Activated naive CD4-positive, alpha-beta T cell treated with anti-CD3 and anti-CD28 coated beads for 36 hours (primary cell): ENCODE measurements at regions not wholly inside any gene's neighbourhood (a gene's known extent, or its start where the extent isn't known, plus 50 kb on each side); places are given as distances from the start of the nearest gene placed in this dataset.

ENCODE experiments used
- CTCF ChIA-PET: fragments of 350-600 bp; sonication (Branson Sonifier 250); formaldehyde crosslinking; loops from one replicate; lab custom pipeline; 2021; ENCODE audit warnings: antibody characterized with exemption; lab: Charles Lee
- DNase-seq: peaks from one replicate; pipeline ENCODE4 v3.0.0-alpha.2; 2020
- H3K27ac Mint-ChIP-seq: one replicate; pipeline ENCODE4 v1.8.0; 2021; ENCODE audit warnings: mild to moderate bottlenecking, mixed read lengths
- H3K27me3 Mint-ChIP-seq: one replicate; pipeline ENCODE4 v1.8.0; 2021; ENCODE audit warnings: low read depth, mixed read lengths
- H3K36me3 Mint-ChIP-seq: one replicate; pipeline ENCODE4 v1.8.0; 2021; ENCODE audit warnings: low read depth, mixed read lengths
- H3K4me1 Mint-ChIP-seq: one replicate; pipeline ENCODE4 v1.8.0; 2021; ENCODE audit warnings: low read depth, mixed read lengths
- H3K4me3 Mint-ChIP-seq: one replicate; pipeline ENCODE4 v1.8.0; 2021; ENCODE audit warnings: mild to moderate bottlenecking, moderate library complexity, mixed read lengths
- H3K9me3 Mint-ChIP-seq: one replicate; pipeline ENCODE4 v1.8.0; 2021; ENCODE audit warnings: mixed read lengths
- intact Hi-C: fragments of 100-400 bp; cut with micrococcal nuclease; formaldehyde crosslinking; loops from one replicate; pipeline ENCODE4 v1.15.1; 2023

DNA sequence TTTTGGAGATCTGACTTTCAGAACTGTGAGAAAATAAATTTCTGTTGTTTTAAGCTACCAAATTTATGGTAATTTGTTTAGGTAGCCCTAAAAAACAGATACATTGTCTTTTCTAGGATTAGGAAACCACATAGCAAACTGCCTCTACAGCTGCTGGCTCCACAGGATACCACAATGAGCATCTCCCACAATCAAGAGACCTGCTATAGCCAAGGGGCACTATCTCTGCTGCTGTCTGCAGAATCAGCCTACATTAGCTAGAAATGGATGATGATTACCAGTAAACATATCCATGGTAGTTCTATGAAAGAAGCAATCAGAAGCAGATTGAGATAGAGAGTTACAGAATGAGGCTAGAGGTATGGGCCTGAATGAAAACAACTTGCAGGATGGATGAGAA lies 244.4 kb upstream of the NDST4 start:
- intact Hi-C loops: no loop called here
- CTCF ChIA-PET: no interaction called here
- Mint-ChIP-seq H3K4me1 (no peaks in the 10 kb centered on the region), H3K4me3 (no peak overlapping the region), H3K27me3 (no peaks in the 10 kb centered on the region), H3K27ac (no peak overlapping the region), H3K36me3 (no peaks in the 10 kb centered on the region), H3K9me3 (peaks cover 12% of the 10 kb centered on the region)
- no peak for DNase-seq

- Mint-ChIP-seq H3K4me1 (no peaks in the 10 kb centered on the region), H3K4me3 (no peak overlapping the region), H3K27ac (no peak overlapping the region), H3K27me3 (no peaks in the 10 kb centered on the region), H3K36me3 (no peaks in the 10 kb centered on the region), H3K9me3 (peaks cover 20% of the 10 kb centered on the region)
- DNase-seq: no peak
- intact Hi-C loops: no loop called here
- CTCF ChIA-PET: no interaction called here
These were observed 242.8 kb upstream of the NDST4 start for GRCh38 chr4:115356176-115356575.

GRCh38 chr4:115355329-115355728 lies 241.9 kb upstream of the NDST4 start:
- intact Hi-C loops: no loop called here
- Mint-ChIP-seq H3K9me3 (peaks cover 21% of the 10 kb centered on the region), H3K27me3 (no peaks in the 10 kb centered on the region), H3K36me3 (no peaks in the 10 kb centered on the region), H3K4me3 (no peak overlapping the region), H3K4me1 (no peaks in the 10 kb centered on the region), H3K27ac (no peak overlapping the region)
- CTCF ChIA-PET: no interaction called here
- no peak for DNase-seq

DNA sequence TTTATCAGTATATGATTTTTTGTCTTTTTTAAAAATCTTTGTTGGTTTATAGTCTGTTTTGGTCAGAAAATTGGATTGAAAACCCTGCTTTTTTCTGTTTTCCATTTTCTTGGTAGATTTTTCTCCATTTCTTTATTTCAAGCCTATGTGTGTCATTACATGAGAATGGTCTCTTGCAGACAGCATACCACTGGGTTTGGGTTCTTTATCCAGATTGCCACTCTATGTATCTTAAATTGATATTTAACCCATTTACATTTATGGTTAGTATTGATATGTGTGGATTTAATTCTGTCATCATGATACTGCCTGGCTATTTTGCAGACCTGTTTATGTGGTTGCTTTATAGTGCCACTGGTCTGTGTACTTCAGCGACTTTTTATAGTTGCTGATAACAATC lies 239.9 kb upstream of the NDST4 start:
- Mint-ChIP-seq H3K36me3 (no peaks in the 10 kb centered on the region), H3K27me3 (no peaks in the 10 kb centered on the region), H3K4me1 (no peaks in the 10 kb centered on the region), H3K27ac (no peak overlapping the region), H3K4me3 (no peak overlapping the region), H3K9me3 (peaks cover 19% of the 10 kb centered on the region)
- DNase-seq: no peak
- CTCF ChIA-PET: no interaction called here
- intact Hi-C loops: no loop called here

DNA sequence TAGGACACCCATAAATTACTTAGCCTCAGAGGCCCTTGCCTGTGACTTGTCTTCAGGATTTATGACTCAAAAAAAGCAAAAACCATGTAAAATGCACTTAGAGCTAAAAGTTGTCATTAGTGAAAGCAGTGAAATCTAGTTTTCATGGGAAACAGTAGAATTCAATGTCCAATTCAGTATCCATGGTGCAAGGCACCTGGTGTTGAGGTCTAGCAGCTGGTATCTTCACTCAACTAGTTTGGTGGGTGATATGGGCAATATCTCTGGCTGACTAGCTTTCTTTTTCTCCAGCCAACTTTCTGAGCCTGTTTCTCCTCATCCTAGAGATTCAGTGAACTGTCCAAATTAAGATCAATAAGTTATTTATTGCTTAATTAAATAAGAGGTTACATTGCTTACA lies 229.8 kb upstream of the NDST4 start:
- Mint-ChIP-seq H3K27me3 (no peaks in the 10 kb centered on the region), H3K9me3 (no peaks in the 10 kb centered on the region), H3K36me3 (no peaks in the 10 kb centered on the region), H3K4me3 (no peak overlapping the region), H3K4me1 (no peaks in the 10 kb centered on the region), H3K27ac (no peak overlapping the region)
- CTCF ChIA-PET: no interaction called here
- no peak for DNase-seq
- intact Hi-C loops: no loop called here

DNA sequence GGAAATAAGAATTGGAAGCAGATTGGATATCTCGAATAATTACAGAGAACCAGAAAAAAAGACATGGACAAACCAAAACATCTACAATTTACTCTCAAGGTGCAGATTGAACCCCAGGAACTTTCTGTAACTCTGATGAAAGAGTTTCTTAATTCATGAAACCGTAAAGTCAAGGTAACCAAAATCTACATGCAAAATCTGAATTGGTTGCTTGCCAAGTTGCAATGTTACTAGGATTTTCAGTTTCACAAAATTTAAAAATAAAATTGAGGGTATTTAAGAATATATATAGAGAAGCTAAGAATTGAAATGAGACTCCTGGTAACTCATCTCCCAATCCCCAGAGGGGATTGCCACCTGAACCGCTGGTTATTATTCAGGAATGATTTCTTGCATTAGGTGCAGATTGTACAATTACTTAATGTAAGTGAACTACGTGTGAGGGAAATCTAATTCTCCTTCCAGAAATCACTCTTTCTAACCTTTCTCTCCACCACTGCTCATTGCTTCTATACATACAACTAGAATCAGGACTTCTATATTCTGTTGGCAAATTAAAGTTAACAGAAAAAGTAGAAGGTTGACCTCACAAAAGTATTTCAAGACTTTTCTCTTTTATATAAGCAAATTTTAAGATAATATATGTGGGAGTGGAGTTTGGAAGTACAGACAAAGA lies 221.5 kb upstream of the NDST4 start:
- intact Hi-C loops: no loop called here
- CTCF ChIA-PET: no interaction called here
- H3K4me1 Mint-ChIP-seq: no peaks in the 10 kb centered on the region

DNA sequence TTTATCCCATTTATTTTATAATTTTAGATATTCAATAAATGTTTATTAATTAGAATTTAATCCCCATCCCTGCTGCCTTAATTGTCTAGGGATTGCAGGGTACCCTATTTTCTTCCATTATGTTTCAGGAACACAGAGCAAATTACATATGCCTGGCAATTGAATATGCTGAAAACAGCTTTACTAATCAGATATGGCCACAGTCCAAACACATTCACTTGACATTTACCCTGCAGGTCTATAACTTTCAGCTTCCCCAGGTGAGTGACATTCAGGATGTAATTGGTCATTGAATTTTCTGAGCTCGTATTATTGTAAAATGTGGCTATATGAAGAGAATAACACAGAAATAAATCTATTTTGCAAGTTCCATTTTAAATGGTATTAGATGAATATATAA lies 218.7 kb upstream of the NDST4 start:
- Mint-ChIP-seq H3K9me3 (peaks cover 4% of the 10 kb centered on the region), H3K4me3 (no peak overlapping the region), H3K36me3 (no peaks in the 10 kb centered on the region), H3K4me1 (no peaks in the 10 kb centered on the region), H3K27ac (no peak overlapping the region), H3K27me3 (no peaks in the 10 kb centered on the region)
- DNase-seq: no peak
- CTCF ChIA-PET: no interaction called here
- intact Hi-C loops: no loop called here

More for the DNA sequence above, 221.5 kb upstream of the NDST4 start:
- no peak overlapping the region for H3K27ac Mint-ChIP-seq
- H3K4me3 Mint-ChIP-seq: no peak overlapping the region
- H3K9me3 Mint-ChIP-seq: peaks cover 4% of the 10 kb centered on the region
- no peaks in the 10 kb centered on the region for H3K36me3 Mint-ChIP-seq
- no peaks in the 10 kb centered on the region for H3K27me3 Mint-ChIP-seq
- DNase-seq: no peak

- Mint-ChIP-seq H3K9me3 (peaks cover 4% of the 10 kb centered on the region), H3K36me3 (no peaks in the 10 kb centered on the region), H3K27ac (no peak overlapping the region), H3K4me3 (no peak overlapping the region), H3K4me1 (no peaks in the 10 kb centered on the region), H3K27me3 (no peaks in the 10 kb centered on the region)
- no peak for DNase-seq
- intact Hi-C loops: no loop called here
- CTCF ChIA-PET: no interaction called here
These were observed 217.8 kb upstream of the NDST4 start for GRCh38 chr4:115331241-115331640.

DNA sequence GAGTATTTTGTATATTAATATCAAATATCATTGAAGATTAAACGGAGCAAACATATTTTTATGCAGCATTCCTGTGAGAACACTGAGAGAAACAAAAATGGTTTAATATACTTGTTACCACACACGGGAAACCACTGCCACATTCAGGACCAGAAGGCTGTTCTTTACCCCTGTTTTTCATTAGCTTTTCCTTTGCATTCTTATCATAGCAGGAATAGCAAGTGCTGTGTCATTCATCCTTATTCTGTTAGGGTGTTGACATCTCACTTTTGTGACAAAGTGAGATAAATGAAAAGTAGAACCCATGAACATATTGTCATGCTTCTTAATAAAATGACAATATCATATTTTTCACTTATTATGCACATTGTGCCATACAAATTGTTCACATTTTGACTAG lies 212.4 kb upstream of the NDST4 start:
- Mint-ChIP-seq H3K27me3 (no peaks in the 10 kb centered on the region), H3K4me1 (no peaks in the 10 kb centered on the region), H3K27ac (no peak overlapping the region), H3K9me3 (no peaks in the 10 kb centered on the region), H3K36me3 (no peaks in the 10 kb centered on the region), H3K4me3 (no peak overlapping the region)
- CTCF ChIA-PET: no interaction called here
- no peak for DNase-seq
- intact Hi-C loops: no loop called here

DNA sequence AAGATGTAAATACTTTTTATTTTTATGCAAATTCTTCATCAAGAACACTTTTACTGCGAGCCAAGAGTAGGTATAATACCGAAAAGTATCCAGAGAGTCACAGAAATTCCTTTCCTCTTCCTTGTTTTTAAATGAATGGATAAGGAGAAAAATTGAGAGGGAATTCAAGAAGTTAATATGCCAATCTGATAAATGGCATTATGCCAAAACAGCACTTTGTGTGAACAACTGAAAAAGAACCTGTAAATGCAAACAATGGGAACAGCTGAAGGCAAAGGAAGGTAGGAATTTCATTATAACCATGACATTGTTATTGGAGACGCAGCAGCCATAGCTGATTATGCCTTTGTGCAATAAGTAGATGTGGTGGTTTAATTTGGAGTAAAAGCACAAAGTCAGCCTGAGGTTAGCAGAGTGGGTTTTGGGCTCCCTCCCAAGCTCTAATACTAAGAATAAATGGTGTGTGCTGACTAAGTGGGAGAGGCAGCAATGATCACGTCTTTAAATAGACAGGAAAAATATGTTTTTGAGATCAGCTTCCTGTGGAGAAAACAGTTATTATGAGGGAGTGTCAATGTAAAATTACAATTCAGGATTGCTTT lies 209.8 kb upstream of the NDST4 start:
- H3K27ac Mint-ChIP-seq: no peak overlapping the region
- CTCF ChIA-PET: no interaction called here
- H3K4me1 Mint-ChIP-seq: no peaks in the 10 kb centered on the region
- H3K9me3 Mint-ChIP-seq: no peaks in the 10 kb centered on the region
- H3K27me3 Mint-ChIP-seq: no peaks in the 10 kb centered on the region
- no peaks in the 10 kb centered on the region for H3K36me3 Mint-ChIP-seq
- intact Hi-C loops: no loop called here
- DNase-seq: no peak
- no peak overlapping the region for H3K4me3 Mint-ChIP-seq

GRCh38 chr4:115315182-115315581 lies 201.8 kb upstream of the NDST4 start:
- Mint-ChIP-seq H3K27ac (no peak overlapping the region), H3K9me3 (no peaks in the 10 kb centered on the region), H3K36me3 (no peaks in the 10 kb centered on the region), H3K4me3 (no peak overlapping the region), H3K4me1 (no peaks in the 10 kb centered on the region), H3K27me3 (no peaks in the 10 kb centered on the region)
- CTCF ChIA-PET: no interaction called here
- intact Hi-C loops: no loop called here
- DNase-seq: no peak

GRCh38 chr4:115310641-115311040 lies 197.2 kb upstream of the NDST4 start:
- CTCF ChIA-PET: no interaction called here
- Mint-ChIP-seq H3K4me3 (no peak overlapping the region), H3K36me3 (no peaks in the 10 kb centered on the region), H3K4me1 (no peaks in the 10 kb centered on the region), H3K9me3 (no peaks in the 10 kb centered on the region), H3K27ac (no peak overlapping the region), H3K27me3 (no peaks in the 10 kb centered on the region)
- intact Hi-C loops: no loop called here
- no peak for DNase-seq

- CTCF ChIA-PET: no interaction called here
- no peaks in the 10 kb centered on the region for H3K4me1 Mint-ChIP-seq
- no peak overlapping the region for H3K27ac Mint-ChIP-seq
- no peak for DNase-seq
- H3K4me3 Mint-ChIP-seq: no peak overlapping the region
- no peaks in the 10 kb centered on the region for H3K36me3 Mint-ChIP-seq
- no peaks in the 10 kb centered on the region for H3K27me3 Mint-ChIP-seq
- H3K9me3 Mint-ChIP-seq: no peaks in the 10 kb centered on the region
- intact Hi-C loops: no loop called here
These were observed 181.3 kb upstream of the NDST4 start for GRCh38 chr4:115294717-115295116.
